A673 (cell line): ENCODE measurements at regions not wholly inside any gene's neighbourhood (a gene's known extent, or its start where the extent isn't known, plus 50 kb on each side); places are given as distances from the start of the nearest gene placed in this dataset.

Experiments
- BruUV-seq: library from RNA; stranded (reverse); fragments of 400-500 nt; replicated peaks from 2 replicates; lab custom pipeline; 2021; lab: Mats Ljungman, UMichigan
- CTCF ChIA-PET: fragments of 300-600 bp; sonication (Branson Sonifier 250); formaldehyde crosslinking; loops from one replicate; lab custom pipeline; 2022; ENCODE audit warnings: antibody characterized with exemption; lab: Charles Lee
- POLR2A ChIA-PET: fragments of 300-600 bp; sonication (Branson Sonifier 250); formaldehyde crosslinking; loops from one replicate; lab custom pipeline; 2022; ENCODE audit warnings: antibody characterized with exemption; ENCODE audit not compliant: low non-redundant PET; lab: Charles Lee
- DNase-seq: peaks from one replicate; pipeline ENCODE4 v3.0.0-alpha.2; 2015; ENCODE audit warnings: low spot score
- H3K27ac ChIP-seq: fragments of 200-600 bp; sonication (generic); 2 replicates; pipeline ENCODE4 v1.5.1; 2016; ENCODE audit warnings: mixed run types, low read depth, mild to moderate bottlenecking, mixed read lengths, antibody characterized with exemption, low read length; ENCODE audit not compliant: poor library complexity, severe bottlenecking
- H3K27me3 ChIP-seq: fragments of 200-600 bp; sonication (generic); replicated peaks from 2 replicates; pipeline ENCODE4 v1.6.1; 2017; ENCODE audit warnings: mixed run types, low read depth, mild to moderate bottlenecking, mixed read lengths, antibody characterized with exemption, low read length; ENCODE audit not compliant: insufficient read depth, poor library complexity
- H3K36me3 ChIP-seq: fragments of 200-600 bp; sonication (generic); 2 replicates; pipeline ENCODE4 v1.6.1; 2016; ENCODE audit warnings: mixed run types, mild to moderate bottlenecking, mixed read lengths, antibody characterized with exemption, low read length; ENCODE audit not compliant: insufficient read depth, poor library complexity, severe bottlenecking
- H3K4me1 ChIP-seq: fragments of 200-600 bp; sonication (generic); 2 replicates; pipeline ENCODE4 v1.6.1; 2017; ENCODE audit warnings: mixed run types, mild to moderate bottlenecking, mixed read lengths, antibody characterized with exemption, low read length; ENCODE audit not compliant: insufficient read depth, poor library complexity, severe bottlenecking
- H3K4me3 ChIP-seq: fragments of 200-600 bp; sonication (generic); 2 replicates; pipeline ENCODE4 v1.5.1; 2016; ENCODE audit warnings: low read depth, mixed run types, mild to moderate bottlenecking, mixed read lengths, low read length; ENCODE audit not compliant: poor library complexity, severe bottlenecking
- H3K9me3 ChIP-seq: fragments of 200-600 bp; sonication (generic); 2 replicates; pipeline ENCODE4 v1.6.1; 2016; ENCODE audit warnings: mixed run types, low read depth, mild to moderate bottlenecking, mixed read lengths, antibody characterized with exemption, low read length; ENCODE audit not compliant: poor library complexity, severe bottlenecking
- CTCF ChIP-seq: fragments of 300-800, 200-600 bp; sonication (generic); conservative IDR thresholded peaks from 2 replicates; pipeline ENCODE4 v1.5.1; 2017; ENCODE audit warnings: low read depth, mild to moderate bottlenecking, antibody characterized with exemption, low read length, moderate library complexity, mixed read lengths
- EZH2 ChIP-seq: fragments of 200-600 bp; sonication (generic); IDR thresholded peaks from 2 replicates; pipeline ENCODE4 v1.6.1; 2017; ENCODE audit warnings: borderline replicate concordance, low read depth, mild to moderate bottlenecking, mixed read lengths, antibody characterized with exemption, low read length; ENCODE audit not compliant: poor library complexity, severe bottlenecking
- intact Hi-C: fragments of 100-400 bp; cut with micrococcal nuclease; formaldehyde crosslinking; loops from one replicate; pipeline ENCODE4 v1.10.0; 2022; ENCODE audit not compliant: unreplicated experiment

DNA sequence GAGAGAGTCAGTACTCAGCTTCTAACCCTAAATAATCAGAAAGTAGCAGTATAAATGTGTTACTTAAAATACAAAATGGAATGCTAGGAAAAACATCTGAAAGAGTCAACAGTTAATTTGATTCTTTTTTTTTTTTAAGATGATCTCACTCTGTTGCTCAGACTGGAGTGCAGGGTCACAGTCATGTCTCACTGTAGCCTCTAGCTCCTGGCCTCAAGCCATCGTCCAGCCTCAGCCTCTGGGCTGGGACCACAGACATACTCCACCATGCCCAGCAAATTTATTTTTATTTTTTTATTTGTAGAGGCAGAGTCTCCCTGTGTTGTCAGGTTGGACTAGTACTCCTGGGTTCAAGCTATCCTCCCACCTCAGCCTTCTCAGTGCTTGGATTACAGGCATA, 424.9 kb downstream of the IRX2 start:
- Histone ChIP-seq H3K27me3 (no peaks in the 10 kb centered on the region), H3K9me3 (peaks cover 18% of the 10 kb centered on the region), H3K4me3 (no peak overlapping the region), H3K4me1 (no peaks in the 10 kb centered on the region), H3K36me3 (no peaks in the 10 kb centered on the region), H3K27ac (no peak overlapping the region)
- TF ChIP-seq CTCF (no peak), EZH2 (no peak)
- no TSS peak for BruUV-seq
- DNase-seq: no peak
- CTCF ChIA-PET: no interaction called here
- POLR2A ChIA-PET: no interaction called here
- intact Hi-C loops: no loop called here

GRCh38 chr5:2324788-2325187, 426.7 kb downstream of the IRX2 start:
- intact Hi-C loops: no loop called here
- DNase-seq: no peak
- Histone ChIP-seq H3K27ac (no peak overlapping the region), H3K36me3 (no peaks in the 10 kb centered on the region), H3K9me3 (peaks cover 18% of the 10 kb centered on the region), H3K4me1 (no peaks in the 10 kb centered on the region), H3K4me3 (no peak overlapping the region), H3K27me3 (no peaks in the 10 kb centered on the region)
- ChIA-PET POLR2A (no interaction called here), CTCF (no interaction called here)
- no TSS peak for BruUV-seq
- no peak for TF ChIP-seq CTCF
- TF ChIP-seq EZH2: no peak

GRCh38 chr5:2320611-2321010, 430.9 kb downstream of the IRX2 start:
- DNase-seq: no peak
- CTCF ChIA-PET: no interaction called here

More at GRCh38 chr5:2320611-2321010, 430.9 kb downstream of the IRX2 start:
- peaks cover 25% of the 10 kb centered on the region for H3K9me3 ChIP-seq
- no peaks in the 10 kb centered on the region for H3K36me3 ChIP-seq
- intact Hi-C loops: no loop called here
- no TSS peak for BruUV-seq
- POLR2A ChIA-PET: no interaction called here
- H3K27me3 ChIP-seq: no peaks in the 10 kb centered on the region
- no peak overlapping the region for H3K27ac ChIP-seq
- TF ChIP-seq EZH2 (no peak), CTCF (no peak)
- no peaks in the 10 kb centered on the region for H3K4me1 ChIP-seq
- no peak overlapping the region for H3K4me3 ChIP-seq
